ENCODE measurements at regions not wholly inside any gene's neighbourhood (a gene's known extent, or its start where the extent isn't known, plus 50 kb on each side); places are given as distances from the start of the nearest gene placed in this dataset.

DNA sequence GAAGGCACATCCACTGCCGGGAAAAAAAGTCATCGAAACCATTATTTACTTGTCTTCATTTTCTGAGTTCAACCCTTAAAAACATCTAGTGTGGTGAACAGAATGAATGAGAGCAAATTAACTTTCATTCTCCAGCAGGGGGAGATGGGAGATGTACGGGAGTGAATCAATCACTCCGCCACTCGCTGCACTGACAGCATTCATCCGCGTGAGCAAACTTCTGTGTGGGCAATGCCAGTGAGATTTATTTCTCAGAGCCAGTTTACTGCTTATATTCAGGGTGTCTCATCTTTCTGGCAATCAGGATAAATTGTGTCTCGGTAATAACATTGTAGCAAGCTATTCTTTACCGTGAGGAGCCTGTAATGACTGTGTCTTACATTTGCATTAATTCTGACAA is 463.6 kb upstream of the MIS18BP1 start:
- Histone ChIP-seq H2AFZ (ENCODE audit: control insufficient read depth, low read length) (no peak overlapping the region), H3K9me1 (ENCODE audit: control insufficient read depth, extremely low read depth, insufficient read depth, low read length) (no peaks in the 10 kb centered on the region), H3K27me3 (ENCODE audit: control insufficient read depth, extremely low read depth, insufficient read depth, low read length) (no peaks in the 10 kb centered on the region), H3K79me2 (ENCODE audit: control insufficient read depth, insufficient read depth, low read length) (no peaks in the 10 kb centered on the region), H3K27ac (ENCODE audit: control insufficient read depth, insufficient read depth, low read length) (no peak overlapping the region), H3K4me2 (ENCODE audit: control insufficient read depth, extremely low read depth, insufficient read depth, low read depth, low read length) (no peak overlapping the region), H4K20me1 (ENCODE audit: control insufficient read depth, extremely low read depth, insufficient read depth, low read length) (no peaks in the 10 kb centered on the region), H3K4me1 (ENCODE audit: control insufficient read depth, extremely low read depth, insufficient read depth, low read length) (no peaks in the 10 kb centered on the region), H3K9me3 (ENCODE audit: control insufficient read depth, low read depth, low read length) (no peaks in the 10 kb centered on the region), H3K4me3 (ENCODE audit: control insufficient read depth in 2 of 3, extremely low read depth in 1 of 3, insufficient read depth in 2 of 3, low read depth in 1 of 3, low read length in 3 of 3) (no peak overlapping the region), H3K9ac (ENCODE audit: control insufficient read depth, extremely low read depth, insufficient read depth, low read length) (no peak overlapping the region), H3K36me3 (ENCODE audit: control insufficient read depth in 2 of 2, extremely low read depth in 1 of 2, insufficient read depth in 2 of 2, low read length in 2 of 2) (no peaks in the 10 kb centered on the region)
- FAIRE-seq = no peak
- peak; percentile 28 to 55 (median 52) for TF ChIP-seq CTCF (optimal IDR thresholded peaks at IDR 0.05 in 1 of 3, IDR thresholded peaks at IDR 0.05 in 1 of 3, conservative IDR thresholded peaks at IDR 0.05 in 1 of 3; ENCODE audit: extremely low read depth in 1 of 3, insufficient read depth in 2 of 3, low read length in 3 of 3)
- no peak for TF ChIP-seq EZH2 (IDR thresholded peaks at IDR 0.05; ENCODE audit: low read length)
- dilution Hi-C loops (cut with MboI; ENCODE audit: extremely low pct_ligation_motif_present, low sequenced_read_pairs) = no loop called here
- no peak for DNase-seq (ENCODE audit: low read depth, low spot score)

GRCh38 chr14:45715946-45716345 is 462.9 kb upstream of the MIS18BP1 start:
- no peak for FAIRE-seq
- no peak for DNase-seq (ENCODE audit: low read depth, low spot score)
- Histone ChIP-seq H2AFZ (ENCODE audit: control insufficient read depth, low read length) (no peak overlapping the region), H3K27ac (ENCODE audit: control insufficient read depth, insufficient read depth, low read length) (no peak overlapping the region), H3K4me2 (ENCODE audit: control insufficient read depth, extremely low read depth, insufficient read depth, low read depth, low read length) (no peak overlapping the region), H3K9me3 (ENCODE audit: control insufficient read depth, low read depth, low read length) (no peaks in the 10 kb centered on the region), H3K36me3 (ENCODE audit: control insufficient read depth in 2 of 2, extremely low read depth in 1 of 2, insufficient read depth in 2 of 2, low read length in 2 of 2) (no peaks in the 10 kb centered on the region), H3K27me3 (ENCODE audit: control insufficient read depth, extremely low read depth, insufficient read depth, low read length) (no peaks in the 10 kb centered on the region), H3K4me1 (ENCODE audit: control insufficient read depth, extremely low read depth, insufficient read depth, low read length) (no peaks in the 10 kb centered on the region), H4K20me1 (ENCODE audit: control insufficient read depth, extremely low read depth, insufficient read depth, low read length) (no peaks in the 10 kb centered on the region), H3K9me1 (ENCODE audit: control insufficient read depth, extremely low read depth, insufficient read depth, low read length) (no peaks in the 10 kb centered on the region), H3K79me2 (ENCODE audit: control insufficient read depth, insufficient read depth, low read length) (no peaks in the 10 kb centered on the region), H3K4me3 (ENCODE audit: control insufficient read depth in 2 of 3, extremely low read depth in 1 of 3, insufficient read depth in 2 of 3, low read depth in 1 of 3, low read length in 3 of 3) (no peak overlapping the region), H3K9ac (ENCODE audit: control insufficient read depth, extremely low read depth, insufficient read depth, low read length) (no peak overlapping the region)
- dilution Hi-C loops (cut with MboI; ENCODE audit: extremely low pct_ligation_motif_present, low sequenced_read_pairs) = no loop called here
- TF ChIP-seq EZH2 (IDR thresholded peaks at IDR 0.05; ENCODE audit: low read length) = no peak
- no peak for TF ChIP-seq CTCF (optimal IDR thresholded peaks at IDR 0.05 in 1 of 3, IDR thresholded peaks at IDR 0.05 in 1 of 3, conservative IDR thresholded peaks at IDR 0.05 in 1 of 3; ENCODE audit: extremely low read depth in 1 of 3, insufficient read depth in 2 of 3, low read length in 3 of 3)
